NCI-H510A (cell line): ENCODE measurements at regions not wholly inside any gene's neighbourhood (a gene's known extent, or its start where the extent isn't known, plus 50 kb on each side); places are given as distances from the start of the nearest gene placed in this dataset.
"Not testable (repeated sequence)": the region's sequence is repeated elsewhere in the genome, so short reads cannot be mapped to it uniquely, and the experiment has no call there.

Source experiments
- DNase-seq: peaks from one replicate; lab custom pipeline; 2025; lab: John Stamatoyannopoulos, UW

DNA sequence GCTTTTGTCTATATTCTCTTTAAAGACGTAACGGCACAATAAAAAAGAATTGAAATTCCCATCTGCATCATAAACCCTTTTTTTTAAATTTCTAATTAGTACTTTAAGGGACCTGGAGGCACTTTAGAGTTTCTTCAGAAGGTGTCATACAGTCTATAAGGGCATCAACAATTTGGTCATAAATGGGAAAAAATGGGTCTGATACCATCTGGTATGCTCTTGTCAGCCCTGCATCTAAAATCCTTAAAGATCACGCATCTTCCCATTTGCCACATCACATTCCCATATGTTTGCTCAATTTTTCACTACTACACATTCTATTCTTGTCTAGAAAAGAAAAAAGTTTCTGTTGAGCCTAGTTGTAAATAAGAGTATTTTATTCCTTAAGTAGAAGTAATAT is 53.8 kb downstream of the COX7C start:
- DNase-seq = no peak

DNA sequence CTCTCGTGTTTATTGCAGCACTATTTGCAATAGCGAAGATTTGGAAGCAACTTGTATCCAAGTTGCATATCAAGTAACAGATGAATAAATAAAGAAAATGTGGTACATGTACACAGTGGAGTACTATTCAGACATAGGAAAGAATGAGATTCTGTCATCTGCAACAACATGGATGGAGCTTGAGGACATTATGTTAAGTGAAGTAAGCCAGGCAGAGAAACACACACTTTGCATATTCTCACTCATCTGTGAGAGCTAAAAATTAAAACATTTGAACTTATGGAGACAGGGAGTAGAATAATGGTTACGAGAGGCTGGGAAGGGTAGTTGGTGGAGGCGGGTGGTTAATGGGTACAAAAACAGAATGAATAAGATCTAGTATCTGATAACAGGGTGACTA is 56.3 kb downstream of the COX7C start:
- DNase-seq = no peak

DNA sequence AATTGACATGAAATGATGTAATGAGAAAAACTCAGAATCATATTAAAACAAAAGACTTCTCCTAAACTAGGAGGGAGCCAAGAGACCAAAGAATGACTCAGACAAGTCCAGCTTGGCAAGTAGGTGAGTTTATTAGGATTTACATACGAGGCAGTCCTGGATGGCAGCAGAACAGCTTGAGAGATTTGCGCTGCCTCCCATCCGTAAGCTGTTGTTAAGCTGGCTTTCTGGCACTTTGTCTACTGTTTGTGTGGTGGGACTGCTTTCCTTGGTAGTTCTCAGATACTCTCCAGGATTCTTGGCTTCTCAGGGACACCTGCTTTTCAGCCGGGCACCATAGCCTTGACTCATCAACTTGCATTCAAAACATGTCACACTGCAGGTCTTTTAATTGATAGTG is 57.6 kb downstream of the COX7C start:
- DNase-seq = no peak

DNA sequence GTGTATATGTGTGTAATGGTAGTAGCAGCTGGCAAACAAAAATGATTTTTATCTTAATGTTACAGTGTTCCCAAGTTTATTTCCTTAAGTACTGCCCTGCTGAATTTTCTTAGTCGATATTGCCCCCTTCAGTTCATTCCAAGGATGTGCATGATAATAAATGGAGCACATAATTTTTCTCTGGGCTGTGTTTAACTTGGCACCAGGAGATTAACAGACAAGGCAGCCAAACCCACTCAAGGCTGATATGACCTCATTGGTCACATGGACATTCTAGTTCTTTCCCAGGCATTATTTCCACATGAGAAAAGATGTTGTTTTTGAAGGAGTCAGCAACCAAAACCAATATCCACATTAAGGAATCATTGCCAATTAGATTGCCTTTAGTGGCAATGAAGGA is 61.8 kb downstream of the COX7C start:
- DNase-seq = peak; percentile 6

DNA sequence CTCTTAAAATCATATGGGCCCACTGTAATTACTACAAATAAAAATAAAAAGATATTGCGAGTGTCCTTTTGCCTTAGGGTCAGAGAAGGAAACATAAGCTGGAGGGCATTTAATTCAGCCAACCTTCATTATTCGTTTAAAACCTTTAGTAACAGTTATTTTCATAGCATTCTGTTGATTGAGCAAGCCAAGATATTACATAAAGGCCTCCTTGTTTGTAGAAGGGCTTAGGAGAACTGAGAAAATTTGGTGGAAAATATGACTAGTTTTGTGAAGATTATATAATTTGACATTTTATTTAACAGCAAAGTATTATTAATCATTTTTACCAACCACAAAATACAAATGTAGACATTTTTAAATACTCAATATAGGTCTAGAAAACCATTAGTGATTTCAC is 62.2 kb downstream of the COX7C start:
- no peak for DNase-seq

DNA sequence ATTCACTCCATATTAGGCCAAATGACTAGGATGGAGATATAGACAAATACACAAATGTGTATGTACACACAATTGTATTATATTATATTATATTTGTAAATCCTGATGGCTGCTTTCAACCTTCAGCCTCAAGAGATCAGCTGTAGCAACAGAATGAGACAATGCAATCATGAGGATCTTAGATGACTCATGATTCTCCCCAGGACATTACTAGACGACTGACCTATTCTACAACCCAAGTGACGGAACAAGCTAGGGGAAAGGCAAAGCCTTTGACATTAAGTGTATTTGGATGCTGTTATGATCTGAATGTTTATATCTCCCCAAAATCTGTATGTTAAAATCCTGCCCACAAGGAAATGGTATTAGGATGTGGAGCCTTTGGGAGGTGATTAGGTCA is 66.5 kb downstream of the COX7C start:
- DNase-seq = no peak

DNA sequence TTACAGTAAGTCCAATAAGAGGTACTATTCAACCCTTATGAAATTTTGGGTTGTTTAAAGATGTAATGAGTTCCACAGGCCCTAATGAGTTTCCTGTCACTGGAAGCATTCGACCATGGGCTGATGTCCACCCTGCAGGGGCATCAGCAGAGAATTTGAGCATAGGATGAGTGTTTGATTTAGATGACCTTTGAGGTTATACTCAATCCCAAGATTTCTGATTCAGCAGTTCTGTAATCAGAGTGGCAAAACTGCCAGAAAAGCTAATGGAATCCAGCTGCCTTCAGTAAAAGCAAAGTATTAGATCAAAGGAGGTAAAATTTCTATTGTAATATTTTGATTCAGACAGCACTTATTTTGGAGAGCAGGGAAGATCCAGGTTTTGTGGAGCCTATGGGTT is 68.3 kb downstream of the COX7C start:
- no peak for DNase-seq

DNA sequence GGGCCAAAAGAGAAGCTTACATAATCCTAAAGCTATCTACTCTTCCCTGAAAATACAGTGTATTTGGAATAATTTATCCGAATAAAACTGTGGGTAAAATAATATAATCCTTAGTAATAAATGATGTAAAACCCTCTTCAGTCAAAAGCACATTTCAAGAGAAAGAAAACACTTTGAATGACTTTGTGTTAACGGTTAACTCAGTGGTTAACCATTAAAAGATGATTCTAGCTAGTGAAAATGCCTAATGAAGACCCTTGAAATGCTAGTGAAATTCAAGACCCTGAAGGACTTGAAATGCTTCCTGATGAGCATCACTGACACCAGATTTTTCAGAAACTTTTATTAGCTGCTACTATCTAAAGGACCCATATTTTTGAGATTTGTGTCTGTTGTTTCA is 70.7 kb downstream of the COX7C start:
- no peak for DNase-seq

DNA sequence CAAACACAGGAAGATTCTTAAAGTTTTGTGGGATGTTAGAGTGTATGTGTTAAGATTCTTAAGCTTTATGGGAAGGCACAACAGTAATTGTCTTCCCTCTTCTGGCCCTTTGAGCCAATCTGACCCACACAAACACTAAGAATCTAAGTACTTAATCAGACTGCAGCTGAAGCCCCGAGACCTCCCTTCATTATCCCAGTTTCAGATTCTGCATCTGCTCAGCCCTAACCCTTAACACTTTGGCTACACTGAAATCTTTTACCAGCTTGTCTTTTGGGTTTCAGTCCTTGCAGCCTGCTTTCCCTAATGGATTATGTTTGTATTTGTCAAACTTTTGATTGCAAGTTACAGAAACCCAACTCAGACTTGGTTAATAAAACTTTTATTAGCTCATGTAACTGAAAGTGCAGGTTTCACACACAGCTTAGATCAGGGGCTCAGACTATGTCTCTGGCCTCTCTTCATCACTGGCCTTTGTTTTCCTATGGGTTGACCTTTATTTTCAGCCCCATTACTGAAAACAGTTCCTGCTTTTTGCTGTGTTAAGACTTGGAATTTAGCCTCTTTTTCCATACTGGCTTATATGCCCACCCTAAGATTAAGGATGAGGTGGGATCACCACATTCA is 71.5 kb downstream of the COX7C start:
- no peak for DNase-seq

DNA sequence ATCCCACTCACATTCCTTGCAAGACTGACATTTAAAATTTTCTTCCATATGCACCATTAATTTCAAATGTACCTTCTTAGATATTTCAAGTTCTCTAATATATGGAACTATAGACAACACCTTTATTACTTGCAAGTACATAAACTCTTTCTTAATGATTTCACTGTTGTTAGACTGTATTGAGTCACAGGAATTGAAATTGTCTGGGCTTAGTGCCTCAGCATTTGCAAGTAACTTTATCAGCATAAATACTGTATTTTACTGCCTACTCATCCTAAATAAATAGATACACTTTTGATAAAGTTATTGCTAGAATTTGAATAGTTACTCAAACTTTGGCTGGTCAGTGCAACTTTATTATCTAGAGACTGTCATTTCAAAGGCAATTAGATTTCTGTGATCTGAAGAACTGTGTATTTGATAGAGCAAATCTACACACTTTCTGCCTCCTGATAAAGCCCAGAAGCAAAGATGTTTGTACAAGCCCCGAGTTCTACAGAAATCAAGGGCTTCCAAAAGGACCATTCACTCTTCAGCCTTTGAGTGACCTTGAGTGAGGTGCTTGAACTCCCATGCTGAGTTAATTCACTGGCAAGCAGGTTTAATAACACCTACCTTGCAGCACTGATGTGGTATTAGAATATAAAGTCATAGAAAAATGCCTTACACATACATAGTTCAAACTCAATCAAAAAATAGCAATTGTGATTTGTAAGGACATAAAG is 91.6 kb downstream of the COX7C start:
- no peak for DNase-seq

DNA sequence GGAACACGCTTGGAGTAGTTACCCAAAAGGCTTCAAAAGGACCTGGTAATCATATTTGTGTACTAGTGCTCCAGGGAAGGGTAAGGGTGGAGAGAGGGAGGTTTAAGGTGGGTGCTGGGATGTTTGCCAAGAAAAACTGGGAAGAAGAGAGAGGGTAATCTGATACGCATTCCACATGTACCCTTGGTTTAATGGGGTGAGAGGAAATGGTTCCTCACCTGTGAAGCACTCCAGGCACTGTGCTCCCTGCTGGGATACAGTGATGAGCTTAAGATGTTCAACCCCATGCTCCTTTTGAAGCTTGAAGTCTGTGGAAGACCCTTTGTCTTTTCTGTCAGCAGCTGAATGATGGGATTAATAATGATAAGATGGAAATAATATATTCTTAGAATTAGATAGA is 98.4 kb downstream of the COX7C start:
- no peak for DNase-seq

DNA sequence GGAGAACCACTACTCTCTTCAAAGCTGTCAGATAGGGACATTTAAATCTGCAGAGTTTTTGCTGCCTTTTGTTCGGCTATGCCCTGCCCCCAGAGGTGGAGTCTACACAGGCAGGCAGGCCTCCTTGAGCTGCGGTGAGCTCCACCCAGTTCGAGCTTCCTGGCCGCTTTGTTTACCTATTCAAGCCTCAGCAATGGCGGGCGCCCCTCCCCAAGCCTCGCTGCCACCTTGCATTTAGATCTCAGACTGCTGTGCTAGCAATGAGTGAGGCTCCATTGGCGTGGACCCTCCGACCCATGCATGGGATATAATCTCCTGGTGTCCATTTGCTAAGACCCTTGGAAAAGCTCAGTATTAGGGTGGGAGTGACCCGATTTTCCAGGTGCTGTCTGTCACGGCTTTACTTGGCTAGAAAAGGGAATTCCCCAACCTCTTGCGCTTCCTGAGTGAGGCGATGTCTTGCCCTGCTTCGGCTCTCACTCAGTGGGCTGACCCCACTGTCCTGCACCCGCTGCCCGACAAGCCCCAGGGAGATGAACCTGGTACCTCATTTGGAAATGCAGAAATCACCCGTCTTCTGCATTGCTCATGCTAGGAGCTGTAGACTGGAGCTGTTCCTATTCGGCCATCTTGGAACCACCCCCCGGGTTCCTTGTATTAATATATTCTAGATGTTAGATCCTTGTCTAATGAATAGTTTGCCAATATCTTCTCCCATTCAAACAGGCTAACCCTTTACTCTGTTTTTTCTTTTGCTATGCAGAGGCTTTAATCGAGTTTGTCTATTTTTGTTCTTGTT is 113.8 kb downstream of the COX7C start:
- DNase-seq = not testable (repeated sequence)

DNA sequence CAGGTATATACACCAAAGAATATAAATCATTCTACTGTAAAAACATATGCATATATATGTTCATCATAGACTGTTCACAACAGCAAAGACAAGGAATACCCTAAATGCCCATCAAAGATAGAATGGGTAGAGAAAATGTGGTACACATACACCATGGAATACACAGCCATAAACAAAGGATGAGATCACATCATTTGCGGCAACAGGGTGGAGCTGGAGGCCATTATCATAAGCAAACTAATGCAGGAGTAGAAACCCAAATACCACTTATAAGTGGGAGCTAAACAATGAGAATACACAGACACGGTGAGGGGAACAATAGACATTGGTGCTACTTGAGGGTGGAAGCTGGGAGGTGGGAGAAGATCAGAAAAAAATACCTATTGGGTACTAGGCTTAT is 117.6 kb downstream of the COX7C start:
- DNase-seq = no peak

DNA sequence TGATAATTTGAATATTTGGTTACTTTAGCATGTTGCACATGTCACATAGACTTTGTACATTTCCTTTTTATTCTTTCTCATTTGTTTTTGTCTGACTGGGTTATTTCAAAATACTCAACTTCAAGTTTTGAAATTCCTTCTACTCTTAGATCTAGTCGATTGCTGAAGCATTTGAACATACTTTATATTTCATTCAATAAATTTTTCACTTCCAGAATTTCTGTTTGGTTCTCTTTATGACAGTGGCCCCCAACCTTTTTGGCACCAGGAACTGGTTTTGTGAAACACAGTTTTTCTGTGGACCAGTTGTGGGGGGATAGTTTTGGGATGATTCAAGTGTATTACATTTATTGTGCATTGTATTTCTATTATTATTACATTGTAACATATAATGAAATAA is 119.8 kb downstream of the COX7C start:
- no peak for DNase-seq

DNA sequence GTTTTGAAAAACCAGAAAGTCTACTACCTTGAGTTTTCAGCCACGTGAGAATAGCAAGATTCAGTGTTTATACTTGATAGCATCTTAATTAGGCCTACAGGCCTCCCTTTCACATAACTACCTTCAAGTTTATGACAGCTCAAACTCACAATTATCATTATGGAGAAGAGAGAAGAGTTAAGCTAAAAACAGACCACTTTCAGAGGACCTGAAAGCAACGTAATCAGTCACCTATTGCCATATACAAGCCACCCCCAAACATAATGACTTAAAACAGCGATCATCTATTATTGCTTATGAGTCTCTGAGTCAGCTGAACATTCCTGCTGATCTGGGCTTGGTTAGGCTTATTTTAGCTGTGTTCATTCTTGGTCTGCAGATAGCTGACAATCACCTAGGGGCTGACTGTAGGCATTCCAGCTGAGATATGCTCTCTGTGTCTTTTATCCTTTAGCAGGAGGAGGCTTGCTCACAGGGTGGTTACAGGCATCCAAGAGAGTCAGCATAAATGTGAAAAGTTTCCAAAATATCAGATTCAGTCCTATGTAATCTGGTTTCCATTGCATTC is 130.9 kb downstream of the COX7C start:
- DNase-seq = no peak

DNA sequence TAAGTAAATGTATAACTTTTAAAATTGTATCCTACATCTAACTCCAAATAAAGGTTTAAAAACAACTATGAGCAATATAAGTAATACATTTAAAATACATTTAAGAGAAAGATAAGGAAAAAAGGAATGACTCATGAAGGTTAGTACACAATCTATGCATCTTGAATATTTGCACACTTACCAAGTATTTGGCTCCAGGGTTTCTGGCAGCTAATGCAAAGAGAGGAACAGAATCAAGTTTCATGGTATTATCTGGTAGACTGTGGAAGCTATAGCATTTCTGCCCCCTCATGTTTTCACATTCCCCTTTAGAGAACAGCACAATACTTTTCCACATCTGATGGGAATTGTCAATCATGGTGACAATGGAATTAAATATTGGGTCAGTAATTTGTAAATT is 132.1 kb downstream of the COX7C start:
- DNase-seq = no peak

DNA sequence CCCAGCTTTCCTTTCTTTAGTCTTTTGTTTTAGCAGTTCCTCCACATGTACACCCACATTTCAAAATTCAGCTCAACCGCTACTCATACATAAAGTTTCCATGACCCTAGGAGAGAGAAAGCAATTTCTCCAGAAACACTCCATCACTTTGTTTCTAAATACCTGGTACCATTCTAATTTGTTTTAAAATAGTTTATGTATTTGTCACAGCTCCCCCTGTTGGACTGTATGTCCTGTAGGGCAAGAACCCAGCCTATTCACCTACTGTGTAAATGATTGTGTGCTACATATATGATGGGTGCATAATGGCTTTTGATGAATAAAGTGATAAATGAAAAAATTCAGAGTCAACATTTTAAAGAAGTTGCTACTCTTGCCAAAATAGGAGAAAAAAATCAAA is 139.1 kb downstream of the COX7C start:
- DNase-seq = no peak

DNA sequence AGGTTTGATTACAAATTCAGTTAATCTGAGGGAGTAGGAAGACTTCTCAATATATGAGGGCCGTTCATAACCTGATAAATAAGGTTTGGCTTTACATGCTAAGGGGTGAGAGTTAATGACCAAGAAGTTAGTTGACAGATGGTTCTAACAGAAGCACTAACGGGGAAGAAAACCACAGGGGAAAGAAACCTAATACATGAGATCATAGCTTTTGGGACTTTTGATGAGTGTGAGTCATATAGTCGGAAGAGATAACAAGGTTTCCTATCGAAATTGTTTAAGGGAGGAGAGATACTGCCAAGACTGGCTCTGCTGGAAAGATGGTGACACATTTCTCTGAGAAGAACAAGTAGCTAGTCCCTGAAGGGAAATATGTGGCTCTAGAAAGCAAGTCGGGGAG is 140.1 kb downstream of the COX7C start:
- DNase-seq = no peak

DNA sequence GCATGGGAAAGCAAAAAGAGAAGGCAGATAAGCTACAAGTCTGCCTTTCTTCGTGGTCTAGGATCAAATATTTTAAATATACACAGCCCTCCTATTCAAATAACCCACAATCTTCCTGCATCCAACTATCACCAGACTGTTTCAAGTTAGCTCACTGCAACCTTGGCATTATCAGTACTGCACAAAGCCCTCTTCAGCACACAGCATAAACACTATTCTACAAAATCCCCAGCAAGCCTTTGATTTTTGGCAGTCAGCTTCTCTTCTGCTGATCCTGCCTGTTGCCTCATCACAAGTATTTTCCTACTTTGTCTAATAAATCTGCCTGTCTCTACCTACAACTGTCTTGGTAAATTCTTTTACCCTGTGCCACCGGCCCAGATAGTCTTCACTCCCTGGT is 142.9 kb downstream of the COX7C start:
- DNase-seq = no peak

DNA sequence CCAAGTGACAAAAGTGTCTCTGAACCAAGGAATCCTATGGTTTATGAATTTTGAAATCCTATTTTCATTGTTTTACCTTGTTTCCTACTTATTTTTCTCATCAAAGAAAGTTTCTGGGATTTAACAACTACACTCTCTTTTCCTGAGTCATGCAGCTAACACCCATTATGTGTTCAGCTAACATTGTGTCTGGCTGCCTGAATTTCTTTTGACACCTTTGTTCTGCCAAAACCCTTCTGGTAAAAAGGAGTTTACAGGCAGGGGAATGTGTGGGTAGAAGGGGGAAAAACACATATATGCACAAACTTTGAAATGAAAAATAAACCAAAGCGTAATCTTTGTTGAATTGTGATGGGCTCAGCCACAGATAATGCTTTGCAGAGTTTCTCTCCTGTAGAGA is 146.2 kb downstream of the COX7C start:
- no peak for DNase-seq

DNA sequence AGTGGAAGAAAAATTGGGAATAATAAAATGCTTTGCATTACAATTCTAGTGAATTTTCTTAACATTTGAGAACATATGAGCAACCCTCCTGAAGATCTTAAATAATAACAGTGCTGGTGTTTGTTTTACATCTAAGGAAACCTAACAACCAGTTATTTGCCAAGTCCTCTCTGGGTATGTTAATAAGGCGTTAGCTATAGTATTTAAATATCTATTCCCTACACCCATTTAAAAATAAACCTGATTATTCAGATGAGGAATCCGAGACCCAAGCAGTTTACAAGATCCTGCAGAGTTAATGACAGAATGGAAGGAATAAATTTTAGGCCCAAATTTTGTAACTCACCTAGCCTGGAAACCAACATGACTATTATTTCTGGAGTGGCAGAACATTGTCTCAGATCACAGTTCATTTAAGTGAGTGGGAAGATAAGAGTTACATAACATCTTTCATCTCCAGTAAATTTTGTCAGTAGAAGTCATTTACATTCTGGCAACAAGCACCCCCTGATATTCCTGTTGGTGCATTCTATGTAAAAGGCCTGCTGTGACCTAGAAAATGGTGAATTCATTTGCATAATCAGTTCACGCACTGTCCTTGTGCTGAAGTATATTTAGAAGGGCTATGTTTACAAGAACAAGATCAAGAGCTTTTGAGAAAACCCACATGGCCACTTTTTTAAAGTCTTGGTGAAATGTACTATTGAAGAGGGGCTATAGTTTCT is 148.2 kb downstream of the COX7C start:
- DNase-seq = no peak

DNA sequence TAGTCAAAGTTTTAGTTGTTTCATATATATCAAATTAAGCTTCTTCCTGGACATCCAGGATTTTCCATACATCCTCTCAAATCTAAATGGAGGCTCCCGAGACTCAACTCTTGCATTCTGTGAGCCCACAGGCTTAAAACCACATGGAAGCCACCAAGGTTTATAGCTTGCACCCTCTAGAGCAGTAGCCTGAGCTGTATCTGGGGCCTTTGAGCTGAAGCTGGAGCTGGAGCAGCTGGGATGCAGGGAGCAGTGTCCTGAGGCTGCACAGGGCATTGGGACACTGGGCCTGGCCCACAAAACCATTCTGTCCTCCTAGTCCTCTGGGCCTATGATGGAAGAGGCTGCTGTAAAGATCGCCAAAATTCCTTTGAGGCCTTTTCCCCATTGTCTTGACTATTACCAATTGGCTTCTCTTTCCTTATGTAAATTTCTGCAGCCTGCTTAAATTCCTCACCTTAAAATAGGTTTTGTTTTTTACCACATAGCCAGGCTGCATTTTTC is 151.0 kb downstream of the COX7C start:
- DNase-seq = no peak
